ENCODE measurements at regions not wholly inside any gene's neighbourhood (a gene's known extent, or its start where the extent isn't known, plus 50 kb on each side); places are given as distances from the start of the nearest gene placed in this dataset.

DNA sequence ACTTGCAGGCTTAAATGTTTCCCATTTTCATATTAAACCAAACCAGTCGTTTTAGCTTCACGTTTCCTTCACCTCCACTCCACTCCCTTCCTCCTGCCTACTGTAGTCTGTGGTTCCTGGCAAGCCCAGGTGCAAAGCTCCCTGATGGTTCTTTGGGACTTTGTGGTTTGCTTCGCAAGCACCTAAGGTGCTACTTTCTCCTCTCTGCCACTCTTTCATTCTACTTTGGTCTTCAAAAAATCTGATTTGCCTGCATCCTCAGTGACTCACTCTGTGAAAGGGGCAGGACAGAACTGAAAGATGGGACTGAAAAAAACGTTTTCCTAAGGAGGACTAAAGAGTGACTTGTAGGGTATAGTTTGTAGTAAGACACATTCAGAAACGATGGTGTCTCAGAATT lies 228.4 kb downstream of the CYRIA start:
- Histone ChIP-seq H3K4me3 (replicated peaks in 1 of 3) (no peak overlapping the region), H3K36me3 (no peaks in the 10 kb centered on the region), H3K27me3 (no peaks in the 10 kb centered on the region), H3K4me1 (no peaks in the 10 kb centered on the region), H3K9me3 (no peaks in the 10 kb centered on the region), H3K27ac (no peak overlapping the region)
- whole genome bisulfite sequencing, 2 donors, result 63 to 66% methylated on average over 5 of the region's 5 CpGs
- intact Hi-C loops (cut with DNase I), result no loop called here
- DNase-seq, result no peak
- TF ChIP-seq, protein P1, sequence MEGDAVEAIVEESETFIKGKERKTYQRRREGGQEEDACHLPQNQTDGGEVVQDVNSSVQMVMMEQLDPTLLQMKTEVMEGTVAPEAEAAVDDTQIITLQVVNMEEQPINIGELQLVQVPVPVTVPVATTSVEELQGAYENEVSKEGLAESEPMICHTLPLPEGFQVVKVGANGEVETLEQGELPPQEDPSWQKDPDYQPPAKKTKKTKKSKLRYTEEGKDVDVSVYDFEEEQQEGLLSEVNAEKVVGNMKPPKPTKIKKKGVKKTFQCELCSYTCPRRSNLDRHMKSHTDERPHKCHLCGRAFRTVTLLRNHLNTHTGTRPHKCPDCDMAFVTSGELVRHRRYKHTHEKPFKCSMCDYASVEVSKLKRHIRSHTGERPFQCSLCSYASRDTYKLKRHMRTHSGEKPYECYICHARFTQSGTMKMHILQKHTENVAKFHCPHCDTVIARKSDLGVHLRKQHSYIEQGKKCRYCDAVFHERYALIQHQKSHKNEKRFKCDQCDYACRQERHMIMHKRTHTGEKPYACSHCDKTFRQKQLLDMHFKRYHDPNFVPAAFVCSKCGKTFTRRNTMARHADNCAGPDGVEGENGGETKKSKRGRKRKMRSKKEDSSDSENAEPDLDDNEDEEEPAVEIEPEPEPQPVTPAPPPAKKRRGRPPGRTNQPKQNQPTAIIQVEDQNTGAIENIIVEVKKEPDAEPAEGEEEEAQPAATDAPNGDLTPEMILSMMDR (IDR thresholded peaks at IDR 0.05), result no peak
- no peak for TF ChIP-seq POLR2A (IDR thresholded peaks at IDR 0.05)

DNA sequence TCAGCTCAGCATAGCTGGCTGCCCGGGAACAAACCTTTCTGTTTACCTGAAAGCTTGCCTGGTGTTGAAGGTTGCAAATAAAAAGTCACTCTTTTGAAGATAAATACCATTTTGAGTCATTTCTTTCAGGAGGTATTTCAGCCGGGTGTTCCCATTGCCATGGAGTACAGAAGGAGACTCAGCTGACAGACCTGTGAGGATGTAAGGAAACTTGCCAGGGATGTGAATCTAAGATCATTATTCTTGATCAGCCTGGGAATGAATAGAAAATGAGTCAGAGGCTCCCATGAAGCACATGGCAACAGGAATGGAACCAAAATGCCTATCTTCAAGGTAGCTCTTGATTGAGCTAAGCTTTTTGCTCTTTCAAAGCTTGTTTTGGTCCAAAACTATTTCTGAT lies 231.2 kb downstream of the CYRIA start:
- H3K9me3 ChIP-seq, result no peaks in the 10 kb centered on the region
- TF ChIP-seq, protein P1 (IDR thresholded peaks at IDR 0.05), result no peak
- no peak for TF ChIP-seq POLR2A (IDR thresholded peaks at IDR 0.05)
- intact Hi-C loops (cut with DNase I), result no loop called here
- H3K4me3 ChIP-seq (replicated peaks in 1 of 3), result no peak overlapping the region
- no peaks in the 10 kb centered on the region for H3K36me3 ChIP-seq
- DNase-seq, result no peak
- H3K27ac ChIP-seq, result no peak overlapping the region
- WGBS, 2 donors, result 59 to 73% methylated on average over 2 of the region's 2 CpGs
- no peaks in the 10 kb centered on the region for H3K27me3 ChIP-seq
- H3K4me1 ChIP-seq, result no peaks in the 10 kb centered on the region

GRCh38 chr2:16430846-16431245 lies 234.8 kb downstream of the CYRIA start:
- Histone ChIP-seq H3K4me3 (replicated peaks in 1 of 3) (no peak overlapping the region), H3K4me1 (peaks cover 3 to 8% of the 10 kb centered on the region in 2 donors), H3K27ac (no peak overlapping the region), H3K36me3 (no peaks in the 10 kb centered on the region), H3K9me3 (no peaks in the 10 kb centered on the region), H3K27me3 (no peaks in the 10 kb centered on the region)
- no peak for DNase-seq
- 73 to 80% methylated on average over 3 of the region's 3 CpGs for WGBS, 2 donors
- intact Hi-C loops (cut with DNase I), result no loop called here
- TF ChIP-seq, protein P1 (IDR thresholded peaks at IDR 0.05), result no peak
- TF ChIP-seq POLR2A (IDR thresholded peaks at IDR 0.05), result no peak

GRCh38 chr2:16429431-16430145 lies 236.0 kb downstream of the CYRIA start:
- 43 to 47% methylated on average over 2 of the region's 2 CpGs for WGBS, 2 donors
- no peaks in the 10 kb centered on the region for H3K9me3 ChIP-seq
- H3K4me3 ChIP-seq (replicated peaks in 1 of 3), result no peak overlapping the region
- DNase-seq, result no peak
- TF ChIP-seq, protein P1 (IDR thresholded peaks at IDR 0.05), result no peak
- no peak for TF ChIP-seq POLR2A (IDR thresholded peaks at IDR 0.05)
- no peak overlapping the region for H3K27ac ChIP-seq
- H3K36me3 ChIP-seq, result no peaks in the 10 kb centered on the region
- peaks cover 13 to 15% of the 10 kb centered on the region in 2 donors for H3K4me1 ChIP-seq
- no peaks in the 10 kb centered on the region for H3K27me3 ChIP-seq
- intact Hi-C loops (cut with DNase I), result no loop called here

- TF ChIP-seq, protein P1 (IDR thresholded peaks at IDR 0.05), result no peak
- no peak for TF ChIP-seq POLR2A (IDR thresholded peaks at IDR 0.05)
- H3K4me3 ChIP-seq (replicated peaks in 1 of 3), result no peak overlapping the region
- H3K4me1 ChIP-seq, result peaks cover 13 to 15% of the 10 kb centered on the region in 2 donors
- WGBS, 2 donors, result 72 to 78% methylated on average over 2 of the region's 2 CpGs
- intact Hi-C loops (cut with DNase I), result no loop called here
- H3K27ac ChIP-seq, result no peak overlapping the region
- no peaks in the 10 kb centered on the region for H3K9me3 ChIP-seq
- no peaks in the 10 kb centered on the region for H3K27me3 ChIP-seq
- no peak for DNase-seq
- no peaks in the 10 kb centered on the region for H3K36me3 ChIP-seq
Measured at GRCh38 chr2:16429002-16429401, 236.6 kb downstream of the CYRIA start.

All from thyroid gland (tissue), 4 donors.